Heart left ventricle (tissue), 13 donors: ENCODE measurements at regions not wholly inside any gene's neighbourhood (a gene's known extent, or its start where the extent isn't known, plus 50 kb on each side); places are given as distances from the start of the nearest gene placed in this dataset.

ENCODE experiments used
- CTCF ChIP-seq, 12 donors: fragments of 200-600 bp; sonication (generic) in 4 of 12; IDR thresholded peaks; one replicate each; pipeline versions ENCODE4 v1.5.0 to v1.8.0; 2018 to 2022; ENCODE audit warnings: antibody characterized with exemption in 12 of 12, mild to moderate bottlenecking in 5 of 12
- POLR2A ChIP-seq, 2 donors: fragments of 450-650 bp; IDR thresholded peaks; one replicate each; pipeline ENCODE4 v1.6.1; 2017; ENCODE audit warnings: antibody characterized with exemption in 2 of 2, mild to moderate bottlenecking in 2 of 2, moderate library complexity in 2 of 2
- donor health status: ischemic (EF 13 %, LVEDD 7.1; RV severe dilation, severe dysfunction).
- donor health status: DM: no; HTN: yes; CAD: no.
- donor health status: DM: no; HTN: no; CAD: no.
- donor health status: ischemic (EF 25% LVEDD 6.9; RV normal size, moderate dysfunction).
- donor health status: ischemic (EF 25% LVEDD 5.7; RV mildly dilated, moderate dysfunction).
- donor health status: ischemic (EF 35%, LVEDD 5.7; RV mildly dilated, moderate dysfunction).
- donor health status: nonischemic (EF 11% LVEDD 7.7; RV severe dilation, severe dysfunction).
- donor health status: DM: yes; HTN: yes; CAD: no.
- donor health status: PGD.
- donor health status: ischemic (EF 29% LVEDD 5.4; RV normal size, mild dysfunction).
- donor health status: nonischemic (EF 23%, LVEDD 6.1; RV moderate dilation, normal function).

DNA sequence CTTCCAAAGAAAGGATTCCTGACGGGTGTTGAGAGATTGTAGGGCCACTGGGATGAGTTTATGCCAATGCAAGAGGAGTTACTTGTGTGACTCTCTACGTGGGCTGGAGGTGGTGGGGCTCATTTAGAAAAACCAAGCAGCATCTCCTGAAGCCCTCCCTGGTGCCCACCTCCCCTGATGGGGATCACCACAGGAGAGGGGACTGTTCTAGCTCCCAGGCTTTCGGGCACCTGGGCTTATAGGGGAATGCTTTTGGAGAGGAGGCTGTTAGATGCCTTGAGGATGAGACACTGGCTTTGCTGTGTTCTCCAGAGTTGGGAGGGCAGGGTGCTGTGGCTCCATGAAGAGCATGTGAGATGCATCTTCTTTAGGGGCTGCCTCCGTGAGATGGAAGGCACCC, 65.0 kb downstream of the IRX1 start:
- no peak for TF ChIP-seq CTCF (IDR thresholded peaks at IDR 0.05)
- no peak for TF ChIP-seq POLR2A (IDR thresholded peaks at IDR 0.05)
